NT2/D1 (cell line): ENCODE measurements at regions not wholly inside any gene's neighbourhood (a gene's known extent, or its start where the extent isn't known, plus 50 kb on each side); places are given as distances from the start of the nearest gene placed in this dataset.

Experiments used
- DNase-seq: peaks from one replicate; pipeline ENCODE4 v3.0.0-alpha.2; 2011; ENCODE audit warnings: low read depth, low spot score
- H3K27me3 ChIP-seq: 2 replicates; pipeline ENCODE4 v1.6.0; 2011; ENCODE audit warnings: mild to moderate bottlenecking; ENCODE audit not compliant: insufficient read length, insufficient read depth
- H3K36me3 ChIP-seq: 2 replicates; pipeline ENCODE4 v1.6.1; 2011; ENCODE audit warnings: mild to moderate bottlenecking, low read length, mixed read lengths; ENCODE audit not compliant: insufficient read depth, insufficient read length
- H3K4me1 ChIP-seq: 2 replicates; pipeline ENCODE4 v1.5.1; 2011; ENCODE audit not compliant: insufficient read depth, insufficient read length
- H3K4me3 ChIP-seq: 2 replicates; pipeline ENCODE4 v1.5.1; 2011; ENCODE audit warnings: low read depth; ENCODE audit not compliant: insufficient read length
- H3K9ac ChIP-seq: 2 replicates; pipeline ENCODE4 v1.6.0; 2011; ENCODE audit warnings: low read depth; ENCODE audit not compliant: insufficient read length
- H3K9me3 ChIP-seq: 2 replicates; pipeline ENCODE4 v1.5.1; 2011; ENCODE audit warnings: mild to moderate bottlenecking, low read length; ENCODE audit not compliant: insufficient read depth
- SUZ12 ChIP-seq: IDR thresholded peaks from 2 replicates; pipeline ENCODE4 v1.6.1; 2011; ENCODE audit not compliant: insufficient read length, insufficient read depth; ENCODE audit errors: extremely low read depth
- YY1 ChIP-seq: IDR thresholded peaks from 2 replicates; pipeline ENCODE4 v1.6.1; 2011; ENCODE audit not compliant: insufficient read length, insufficient read depth
- ZNF274 ChIP-seq: IDR thresholded peaks from 2 replicates; pipeline ENCODE4 v1.6.1; 2011; ENCODE audit warnings: mild to moderate bottlenecking, low read depth, low read length

GRCh38 chr3:177307391-177307790, 110.1 kb upstream of the TBL1XR1 start:
- no peak for DNase-seq
- TF ChIP-seq YY1 = no peak
- no peak for TF ChIP-seq SUZ12
- no peak for TF ChIP-seq ZNF274
- H3K27me3 ChIP-seq = no peaks in the 10 kb centered on the region
- no peaks in the 10 kb centered on the region for H3K4me1 ChIP-seq
- peaks cover 8% of the 10 kb centered on the region for H3K9me3 ChIP-seq
- H3K9ac ChIP-seq = no peak overlapping the region
- H3K36me3 ChIP-seq = no peaks in the 10 kb centered on the region
- H3K4me3 ChIP-seq = no peak overlapping the region

- peaks cover 8% of the 10 kb centered on the region for H3K9me3 ChIP-seq
- no peak for DNase-seq
- no peak overlapping the region for H3K4me3 ChIP-seq
- no peaks in the 10 kb centered on the region for H3K4me1 ChIP-seq
- H3K27me3 ChIP-seq = no peaks in the 10 kb centered on the region
- no peak for TF ChIP-seq SUZ12
- no peak for TF ChIP-seq YY1
- no peak for TF ChIP-seq ZNF274
- no peaks in the 10 kb centered on the region for H3K36me3 ChIP-seq
- H3K9ac ChIP-seq = no peak overlapping the region
These were observed 110.5 kb upstream of the TBL1XR1 start for GRCh38 chr3:177307826-177308225.

- H3K36me3 ChIP-seq = no peaks in the 10 kb centered on the region
- no peaks in the 10 kb centered on the region for H3K4me1 ChIP-seq
- H3K27me3 ChIP-seq = no peaks in the 10 kb centered on the region
- no peak for TF ChIP-seq ZNF274
- no peak for TF ChIP-seq SUZ12
- no peak for TF ChIP-seq YY1
- DNase-seq = no peak
- H3K9me3 ChIP-seq = peaks cover 8% of the 10 kb centered on the region
- H3K4me3 ChIP-seq = no peak overlapping the region
- no peak overlapping the region for H3K9ac ChIP-seq
These were observed 111.0 kb upstream of the TBL1XR1 start for GRCh38 chr3:177308286-177308685.

- TF ChIP-seq ZNF274 = no peak
- no peak for TF ChIP-seq SUZ12
- TF ChIP-seq YY1 = no peak
- H3K27me3 ChIP-seq = no peaks in the 10 kb centered on the region
These were observed 111.6 kb upstream of the TBL1XR1 start for GRCh38 chr3:177308911-177309310.

GRCh38 chr3:177312491-177312890, 115.2 kb upstream of the TBL1XR1 start:
- H3K9ac ChIP-seq = no peak overlapping the region
- DNase-seq = no peak
- no peak overlapping the region for H3K4me3 ChIP-seq

More at GRCh38 chr3:177308911-177309310, 111.6 kb upstream of the TBL1XR1 start:
- H3K9me3 ChIP-seq = peaks cover 8% of the 10 kb centered on the region
- H3K36me3 ChIP-seq = no peaks in the 10 kb centered on the region
- H3K9ac ChIP-seq = no peak overlapping the region
- H3K4me1 ChIP-seq = no peaks in the 10 kb centered on the region
- no peak for DNase-seq
- H3K4me3 ChIP-seq = no peak overlapping the region

GRCh38 chr3:177314897-177315296, 117.6 kb upstream of the TBL1XR1 start:
- Histone ChIP-seq H3K36me3 (no peaks in the 10 kb centered on the region), H3K9me3 (peaks cover 8% of the 10 kb centered on the region), H3K9ac (no peak overlapping the region), H3K27me3 (no peaks in the 10 kb centered on the region), H3K4me3 (no peak overlapping the region), H3K4me1 (no peaks in the 10 kb centered on the region)
- no peak for DNase-seq
- no peak for TF ChIP-seq ZNF274
- TF ChIP-seq YY1 = no peak
- TF ChIP-seq SUZ12 = no peak

More at GRCh38 chr3:177312491-177312890, 115.2 kb upstream of the TBL1XR1 start:
- Histone ChIP-seq H3K9me3 (peaks cover 8% of the 10 kb centered on the region), H3K4me1 (no peaks in the 10 kb centered on the region), H3K36me3 (no peaks in the 10 kb centered on the region), H3K27me3 (no peaks in the 10 kb centered on the region)
- TF ChIP-seq YY1 (no peak), SUZ12 (no peak), ZNF274 (no peak)

- no peak for DNase-seq
- H3K4me1 ChIP-seq = no peaks in the 10 kb centered on the region
- H3K9me3 ChIP-seq = no peaks in the 10 kb centered on the region
- no peaks in the 10 kb centered on the region for H3K36me3 ChIP-seq
- no peak overlapping the region for H3K9ac ChIP-seq
- H3K27me3 ChIP-seq = no peaks in the 10 kb centered on the region
- TF ChIP-seq YY1 (no peak), SUZ12 (no peak), ZNF274 (no peak)
- H3K4me3 ChIP-seq = no peak overlapping the region
These were observed 120.0 kb upstream of the TBL1XR1 start for GRCh38 chr3:177317247-177317646.
